Mucosa of descending colon (tissue), 3 donors: ENCODE measurements at regions not wholly inside any gene's neighbourhood (a gene's known extent, or its start where the extent isn't known, plus 50 kb on each side); places are given as distances from the start of the nearest gene placed in this dataset.

Experiments
- ATAC-seq: fragments of 200-7000 bp; cut with Tn5 transposase; one replicate; pipeline ENCODE4 v1.9.1; 2020; ENCODE audit warnings: mild to moderate bottlenecking, moderate library complexity
- DNase-seq, 3 donors: peaks; one replicate each; pipeline ENCODE4 v3.0.0-alpha.2; 2020
- H3K36me3 ChIP-seq: fragments of 200-600 bp; one replicate; pipeline ENCODE4 v1.8.0; 2021; ENCODE audit warnings: low read depth, mild to moderate bottlenecking
- H3K4me1 ChIP-seq: fragments of 200-600 bp; one replicate; pipeline ENCODE4 v1.8.0; 2021; ENCODE audit warnings: low read depth, mild to moderate bottlenecking
- H3K4me3 ChIP-seq: fragments of 200-600 bp; one replicate; pipeline ENCODE4 v1.8.0; 2021; ENCODE audit warnings: mild to moderate bottlenecking
- H3K9me3 ChIP-seq: fragments of 200-600 bp; one replicate; pipeline ENCODE4 v1.8.0; 2021; ENCODE audit warnings: mild to moderate bottlenecking
- CTCF ChIP-seq: fragments of 200-600 bp; IDR thresholded peaks from one replicate; pipeline ENCODE4 v1.8.0; 2022; ENCODE audit warnings: antibody characterized with exemption, mild to moderate bottlenecking
- intact Hi-C, 2 donors: fragments of 100-400 bp; cut with DNase I in 1 of 2; cut with micrococcal nuclease in 1 of 2; formaldehyde crosslinking; loops; one replicate each; pipeline versions ENCODE4 v1.11.0 to v1.11.1; 2022; cut with DNase I, micrococcal nuclease
- donor health status: DM: no; HTN: no; CAD: no; lungs with moderate emphysema.
- donor health status: DM: no; HTN: no; CAD: no.
- donor health status: DM: no; HTN: yes; CAD: no.

- ATAC-seq (peak; percentile 90), DNase-seq (peak; percentile 88 to 91 (median 89))
- Histone ChIP-seq H3K4me3 (no peak overlapping the region), H3K9me3 (no peaks in the 10 kb centered on the region), H3K4me1 (peaks cover 20% of the 10 kb centered on the region), H3K36me3 (no peaks in the 10 kb centered on the region)
- intact Hi-C loops = no loop called here
- no peak for TF ChIP-seq CTCF
Measured at GRCh38 chr13:50529154-50529882, 314.2 kb downstream of the DLEU7 start.

- H3K9me3 ChIP-seq = peaks cover 14% of the 10 kb centered on the region
- DNase-seq = peak in 1 of 3 donors; percentile 55
- no peak overlapping the region for H3K4me3 ChIP-seq
- no peaks in the 10 kb centered on the region for H3K36me3 ChIP-seq
- peaks cover 14% of the 10 kb centered on the region for H3K4me1 ChIP-seq
- TF ChIP-seq CTCF = no peak
- ATAC-seq = no peak
- intact Hi-C loops = loop anchor here (5.0 to 10.0 kb wide), 3 partner anchors 380 to 557 kb away; no protein-coding TSS in a partner anchor
Measured at GRCh38 chr13:50531917-50532899, 311.3 kb downstream of the DLEU7 start.

- H3K4me3 ChIP-seq = no peak overlapping the region
- H3K4me1 ChIP-seq = peaks cover under 1% of the 10 kb centered on the region
- H3K36me3 ChIP-seq = no peaks in the 10 kb centered on the region
- H3K9me3 ChIP-seq = peaks cover 17% of the 10 kb centered on the region
- no peak for ATAC-seq
- no peak for DNase-seq
- TF ChIP-seq CTCF = no peak
- intact Hi-C loops = loop anchor here (10.0 kb wide), 2 partner anchors 450 to 560 kb away; no protein-coding TSS in a partner anchor
Measured at GRCh38 chr13:50535050-50535449, 308.4 kb downstream of the DLEU7 start.

- no peaks in the 10 kb centered on the region for H3K4me1 ChIP-seq
- TF ChIP-seq CTCF = no peak
- no peaks in the 10 kb centered on the region for H3K36me3 ChIP-seq
- DNase-seq (no peak), ATAC-seq (no peak)
- peaks cover 17% of the 10 kb centered on the region for H3K9me3 ChIP-seq
- intact Hi-C loops = loop anchor here (10.0 kb wide), 2 partner anchors 452 to 562 kb away; no protein-coding TSS in a partner anchor
- H3K4me3 ChIP-seq = no peak overlapping the region
Measured at GRCh38 chr13:50537029-50537428, 306.5 kb downstream of the DLEU7 start.

GRCh38 chr13:50539791-50540530 lies 303.5 kb downstream of the DLEU7 start:
- no peak for TF ChIP-seq CTCF
- Histone ChIP-seq H3K4me3 (no peak overlapping the region), H3K4me1 (no peaks in the 10 kb centered on the region), H3K9me3 (peaks cover 12% of the 10 kb centered on the region), H3K36me3 (no peaks in the 10 kb centered on the region)
- ATAC-seq (no peak), DNase-seq (no peak)
- intact Hi-C loops = loop anchor here (10.0 kb wide), 2 partner anchors 455 to 565 kb away; no protein-coding TSS in a partner anchor
